ENCODE measurements at regions not wholly inside any gene's neighbourhood (a gene's known extent, or its start where the extent isn't known, plus 50 kb on each side); places are given as distances from the start of the nearest gene placed in this dataset.

DNA sequence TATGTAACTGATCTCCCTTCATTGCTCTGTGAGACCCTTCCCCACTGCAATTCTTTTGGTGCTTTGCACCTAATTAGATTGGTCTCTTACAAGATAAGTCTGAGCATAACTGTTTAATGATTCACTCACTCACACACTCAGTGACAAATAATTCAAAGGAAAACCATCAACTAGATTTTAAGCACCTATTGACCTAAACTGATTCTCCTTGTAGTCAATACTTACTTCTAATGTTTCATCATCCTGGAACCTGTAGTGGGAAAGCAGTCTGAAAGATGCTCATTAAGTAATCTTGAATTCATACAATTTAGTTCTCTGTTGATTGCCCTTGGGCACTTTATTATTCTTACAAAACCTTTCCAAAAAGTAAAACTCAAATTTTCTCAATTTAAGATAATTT, 74.3 kb upstream of the COL5A2 start:
- Histone ChIP-seq H3K79me2 (replicated peaks; ENCODE audit: insufficient read depth) (no peaks in the 10 kb centered on the region), H3K4me2 (no peak overlapping the region), H3K27me3 (ENCODE audit: insufficient read depth) (no peaks in the 10 kb centered on the region), H2AFZ (peak overlapping the region; percentile 84; the same call in 1 of the 2 replicates), H4K20me1 (replicated peaks; ENCODE audit: insufficient read depth) (no peaks in the 10 kb centered on the region), H3K4me1 (ENCODE audit: insufficient read depth) (no peaks in the 10 kb centered on the region), H3K36me3 (ENCODE audit: insufficient read depth) (no peaks in the 10 kb centered on the region), H3F3A (replicated peaks; ENCODE audit: low read depth) (no peaks in the 10 kb centered on the region), H3K27ac (ENCODE audit: low read depth) (no peak overlapping the region), H3K9me2 (ENCODE audit: insufficient read depth) (no peaks in the 10 kb centered on the region; the same call in 1 of the 2 replicates), H3K4me3 (no peak overlapping the region)
- DNase-seq (ENCODE audit: low spot score), result no peak
- TF ChIP-seq, protein P1, sequence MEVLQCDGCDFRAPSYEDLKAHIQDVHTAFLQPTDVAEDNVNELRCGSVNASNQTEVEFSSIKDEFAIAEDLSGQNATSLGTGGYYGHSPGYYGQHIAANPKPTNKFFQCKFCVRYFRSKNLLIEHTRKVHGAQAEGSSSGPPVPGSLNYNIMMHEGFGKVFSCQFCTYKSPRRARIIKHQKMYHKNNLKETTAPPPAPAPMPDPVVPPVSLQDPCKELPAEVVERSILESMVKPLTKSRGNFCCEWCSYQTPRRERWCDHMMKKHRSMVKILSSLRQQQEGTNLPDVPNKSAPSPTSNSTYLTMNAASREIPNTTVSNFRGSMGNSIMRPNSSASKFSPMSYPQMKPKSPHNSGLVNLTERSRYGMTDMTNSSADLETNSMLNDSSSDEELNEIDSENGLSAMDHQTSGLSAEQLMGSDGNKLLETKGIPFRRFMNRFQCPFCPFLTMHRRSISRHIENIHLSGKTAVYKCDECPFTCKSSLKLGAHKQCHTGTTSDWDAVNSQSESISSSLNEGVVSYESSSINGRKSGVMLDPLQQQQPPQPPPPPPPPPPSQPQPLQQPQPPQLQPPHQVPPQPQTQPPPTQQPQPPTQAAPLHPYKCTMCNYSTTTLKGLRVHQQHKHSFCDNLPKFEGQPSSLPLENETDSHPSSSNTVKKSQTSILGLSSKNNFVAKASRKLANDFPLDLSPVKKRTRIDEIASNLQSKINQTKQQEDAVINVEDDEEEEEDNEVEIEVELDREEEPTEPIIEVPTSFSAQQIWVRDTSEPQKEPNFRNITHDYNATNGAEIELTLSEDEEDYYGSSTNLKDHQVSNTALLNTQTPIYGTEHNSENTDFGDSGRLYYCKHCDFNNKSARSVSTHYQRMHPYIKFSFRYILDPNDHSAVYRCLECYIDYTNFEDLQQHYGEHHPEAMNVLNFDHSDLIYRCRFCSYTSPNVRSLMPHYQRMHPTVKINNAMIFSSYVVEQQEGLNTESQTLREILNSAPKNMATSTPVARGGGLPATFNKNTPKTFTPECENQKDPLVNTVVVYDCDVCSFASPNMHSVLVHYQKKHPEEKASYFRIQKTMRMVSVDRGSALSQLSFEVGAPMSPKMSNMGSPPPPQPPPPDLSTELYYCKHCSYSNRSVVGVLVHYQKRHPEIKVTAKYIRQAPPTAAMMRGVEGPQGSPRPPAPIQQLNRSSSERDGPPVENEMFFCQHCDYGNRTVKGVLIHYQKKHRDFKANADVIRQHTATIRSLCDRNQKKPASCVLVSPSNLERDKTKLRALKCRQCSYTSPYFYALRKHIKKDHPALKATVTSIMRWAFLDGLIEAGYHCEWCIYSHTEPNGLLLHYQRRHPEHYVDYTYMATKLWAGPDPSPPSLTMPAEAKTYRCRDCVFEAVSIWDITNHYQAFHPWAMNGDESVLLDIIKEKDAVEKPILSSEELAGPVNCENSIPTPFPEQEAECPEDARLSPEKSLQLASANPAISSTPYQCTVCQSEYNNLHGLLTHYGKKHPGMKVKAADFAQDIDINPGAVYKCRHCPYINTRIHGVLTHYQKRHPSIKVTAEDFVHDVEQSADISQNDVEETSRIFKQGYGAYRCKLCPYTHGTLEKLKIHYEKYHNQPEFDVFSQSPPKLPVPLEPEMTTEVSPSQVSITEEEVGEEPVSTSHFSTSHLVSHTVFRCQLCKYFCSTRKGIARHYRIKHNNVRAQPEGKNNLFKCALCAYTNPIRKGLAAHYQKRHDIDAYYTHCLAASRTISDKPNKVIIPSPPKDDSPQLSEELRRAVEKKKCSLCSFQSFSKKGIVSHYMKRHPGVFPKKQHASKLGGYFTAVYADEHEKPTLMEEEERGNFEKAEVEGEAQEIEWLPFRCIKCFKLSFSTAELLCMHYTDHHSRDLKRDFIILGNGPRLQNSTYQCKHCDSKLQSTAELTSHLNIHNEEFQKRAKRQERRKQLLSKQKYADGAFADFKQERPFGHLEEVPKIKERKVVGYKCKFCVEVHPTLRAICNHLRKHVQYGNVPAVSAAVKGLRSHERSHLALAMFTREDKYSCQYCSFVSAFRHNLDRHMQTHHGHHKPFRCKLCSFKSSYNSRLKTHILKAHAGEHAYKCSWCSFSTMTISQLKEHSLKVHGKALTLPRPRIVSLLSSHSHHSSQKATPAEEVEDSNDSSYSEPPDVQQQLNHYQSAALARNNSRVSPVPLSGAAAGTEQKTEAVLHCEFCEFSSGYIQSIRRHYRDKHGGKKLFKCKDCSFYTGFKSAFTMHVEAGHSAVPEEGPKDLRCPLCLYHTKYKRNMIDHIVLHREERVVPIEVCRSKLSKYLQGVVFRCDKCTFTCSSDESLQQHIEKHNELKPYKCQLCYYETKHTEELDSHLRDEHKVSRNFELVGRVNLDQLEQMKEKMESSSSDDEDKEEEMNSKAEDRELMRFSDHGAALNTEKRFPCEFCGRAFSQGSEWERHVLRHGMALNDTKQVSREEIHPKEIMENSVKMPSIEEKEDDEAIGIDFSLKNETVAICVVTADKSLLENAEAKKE (CRISPR knock-in tag; IDR thresholded peaks at IDR 0.05), result no peak
- TF ChIP-seq, protein P2, sequence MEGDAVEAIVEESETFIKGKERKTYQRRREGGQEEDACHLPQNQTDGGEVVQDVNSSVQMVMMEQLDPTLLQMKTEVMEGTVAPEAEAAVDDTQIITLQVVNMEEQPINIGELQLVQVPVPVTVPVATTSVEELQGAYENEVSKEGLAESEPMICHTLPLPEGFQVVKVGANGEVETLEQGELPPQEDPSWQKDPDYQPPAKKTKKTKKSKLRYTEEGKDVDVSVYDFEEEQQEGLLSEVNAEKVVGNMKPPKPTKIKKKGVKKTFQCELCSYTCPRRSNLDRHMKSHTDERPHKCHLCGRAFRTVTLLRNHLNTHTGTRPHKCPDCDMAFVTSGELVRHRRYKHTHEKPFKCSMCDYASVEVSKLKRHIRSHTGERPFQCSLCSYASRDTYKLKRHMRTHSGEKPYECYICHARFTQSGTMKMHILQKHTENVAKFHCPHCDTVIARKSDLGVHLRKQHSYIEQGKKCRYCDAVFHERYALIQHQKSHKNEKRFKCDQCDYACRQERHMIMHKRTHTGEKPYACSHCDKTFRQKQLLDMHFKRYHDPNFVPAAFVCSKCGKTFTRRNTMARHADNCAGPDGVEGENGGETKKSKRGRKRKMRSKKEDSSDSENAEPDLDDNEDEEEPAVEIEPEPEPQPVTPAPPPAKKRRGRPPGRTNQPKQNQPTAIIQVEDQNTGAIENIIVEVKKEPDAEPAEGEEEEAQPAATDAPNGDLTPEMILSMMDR (conservative IDR thresholded peaks at IDR 0.05; ENCODE audit: low read depth in 2 of 2), result no peak
- no peak for TF ChIP-seq STAT1 (IDR thresholded peaks at IDR 0.05; ENCODE audit: unreplicated experiment)
- TF ChIP-seq NANOG (IDR thresholded peaks at IDR 0.05; ENCODE audit: borderline replicate concordance), result no peak
- no peak for TF ChIP-seq EZH2 (IDR thresholded peaks at IDR 0.05; ENCODE audit: low read depth, unreplicated experiment)
- TF ChIP-seq ZNF114 (CRISPR knock-in tag; IDR thresholded peaks at IDR 0.05), result no peak
- no peak for TF ChIP-seq EZH2phosphoT487 (IDR thresholded peaks at IDR 0.05; ENCODE audit: unreplicated experiment)
- no peak for TF ChIP-seq CREB1 (CRISPR knock-in tag; IDR thresholded peaks at IDR 0.05; ENCODE audit: low read depth)
- TF ChIP-seq, protein P3, sequence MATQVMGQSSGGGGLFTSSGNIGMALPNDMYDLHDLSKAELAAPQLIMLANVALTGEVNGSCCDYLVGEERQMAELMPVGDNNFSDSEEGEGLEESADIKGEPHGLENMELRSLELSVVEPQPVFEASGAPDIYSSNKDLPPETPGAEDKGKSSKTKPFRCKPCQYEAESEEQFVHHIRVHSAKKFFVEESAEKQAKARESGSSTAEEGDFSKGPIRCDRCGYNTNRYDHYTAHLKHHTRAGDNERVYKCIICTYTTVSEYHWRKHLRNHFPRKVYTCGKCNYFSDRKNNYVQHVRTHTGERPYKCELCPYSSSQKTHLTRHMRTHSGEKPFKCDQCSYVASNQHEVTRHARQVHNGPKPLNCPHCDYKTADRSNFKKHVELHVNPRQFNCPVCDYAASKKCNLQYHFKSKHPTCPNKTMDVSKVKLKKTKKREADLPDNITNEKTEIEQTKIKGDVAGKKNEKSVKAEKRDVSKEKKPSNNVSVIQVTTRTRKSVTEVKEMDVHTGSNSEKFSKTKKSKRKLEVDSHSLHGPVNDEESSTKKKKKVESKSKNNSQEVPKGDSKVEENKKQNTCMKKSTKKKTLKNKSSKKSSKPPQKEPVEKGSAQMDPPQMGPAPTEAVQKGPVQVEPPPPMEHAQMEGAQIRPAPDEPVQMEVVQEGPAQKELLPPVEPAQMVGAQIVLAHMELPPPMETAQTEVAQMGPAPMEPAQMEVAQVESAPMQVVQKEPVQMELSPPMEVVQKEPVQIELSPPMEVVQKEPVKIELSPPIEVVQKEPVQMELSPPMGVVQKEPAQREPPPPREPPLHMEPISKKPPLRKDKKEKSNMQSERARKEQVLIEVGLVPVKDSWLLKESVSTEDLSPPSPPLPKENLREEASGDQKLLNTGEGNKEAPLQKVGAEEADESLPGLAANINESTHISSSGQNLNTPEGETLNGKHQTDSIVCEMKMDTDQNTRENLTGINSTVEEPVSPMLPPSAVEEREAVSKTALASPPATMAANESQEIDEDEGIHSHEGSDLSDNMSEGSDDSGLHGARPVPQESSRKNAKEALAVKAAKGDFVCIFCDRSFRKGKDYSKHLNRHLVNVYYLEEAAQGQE (IDR thresholded peaks at IDR 0.05; ENCODE audit: unreplicated experiment), result no peak
- TF ChIP-seq POLR2AphosphoS5 (IDR thresholded peaks at IDR 0.05; ENCODE audit: low read depth), result no peak
- TF ChIP-seq JUNB (IDR thresholded peaks at IDR 0.05; ENCODE audit: unreplicated experiment), result no peak
- TF ChIP-seq ZNF331 (CRISPR knock-in tag; IDR thresholded peaks at IDR 0.05; ENCODE audit: low read depth), result no peak
- TF ChIP-seq, protein P4, sequence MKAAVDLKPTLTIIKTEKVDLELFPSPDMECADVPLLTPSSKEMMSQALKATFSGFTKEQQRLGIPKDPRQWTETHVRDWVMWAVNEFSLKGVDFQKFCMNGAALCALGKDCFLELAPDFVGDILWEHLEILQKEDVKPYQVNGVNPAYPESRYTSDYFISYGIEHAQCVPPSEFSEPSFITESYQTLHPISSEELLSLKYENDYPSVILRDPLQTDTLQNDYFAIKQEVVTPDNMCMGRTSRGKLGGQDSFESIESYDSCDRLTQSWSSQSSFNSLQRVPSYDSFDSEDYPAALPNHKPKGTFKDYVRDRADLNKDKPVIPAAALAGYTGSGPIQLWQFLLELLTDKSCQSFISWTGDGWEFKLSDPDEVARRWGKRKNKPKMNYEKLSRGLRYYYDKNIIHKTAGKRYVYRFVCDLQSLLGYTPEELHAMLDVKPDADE (IDR thresholded peaks at IDR 0.05), result no peak
- Mint-ChIP-seq H3K4me1 (no peaks in the 10 kb centered on the region), H3K4me3 (no peak overlapping the region), H3K9me3 (no peaks in the 10 kb centered on the region; the same call in 2 of the 3 replicates), H3K27ac (no peak overlapping the region; the same call in 1 of the 2 replicates), H3K36me3 (ENCODE audit: low read depth) (no peaks in the 10 kb centered on the region), H3K27me3 (ENCODE audit: insufficient read depth, low read depth, poor library complexity) (peaks cover 2% of the 10 kb centered on the region)
- no peak for ATAC-seq

Data from GM23338 (cell line).